ENCODE measurements at regions not wholly inside any gene's neighbourhood (a gene's known extent, or its start where the extent isn't known, plus 50 kb on each side); places are given as distances from the start of the nearest gene placed in this dataset.
A peak's percentile ranks its signal among the peaks of the same experiment; 100 is the strongest.
"Not testable (repeated sequence)": the region's sequence is repeated elsewhere in the genome, so short reads cannot be mapped to it uniquely, and the experiment has no call there.

- DNase-seq (ENCODE audit: low spot score), result no peak
These were observed 147.9 kb upstream of the FGF13 start for GRCh38 chrX:138859421-138859820.

- DNase-seq (ENCODE audit: low spot score), result no peak
These were observed 147.4 kb upstream of the FGF13 start for GRCh38 chrX:138858951-138859350.

- peak; percentile 58 for DNase-seq (ENCODE audit: low spot score)
These were observed 146.9 kb upstream of the FGF13 start for GRCh38 chrX:138858438-138858837.

GRCh38 chrX:138856881-138857604 is 145.5 kb upstream of the FGF13 start:
- DNase-seq (ENCODE audit: low spot score), result no peak

- no peak for DNase-seq (ENCODE audit: low spot score)
These were observed 142.4 kb upstream of the FGF13 start for GRCh38 chrX:138853936-138854335.

GRCh38 chrX:138849521-138849920 is 138.0 kb upstream of the FGF13 start:
- no peak for DNase-seq (ENCODE audit: low spot score)

- DNase-seq (ENCODE audit: low spot score), result no peak
These were observed 136.4 kb upstream of the FGF13 start for GRCh38 chrX:138847930-138848329.

- DNase-seq (ENCODE audit: low spot score), result peak; percentile 38
These were observed 134.3 kb upstream of the FGF13 start for GRCh38 chrX:138845786-138846185.

- DNase-seq (ENCODE audit: low spot score), result not testable (repeated sequence)
These were observed 95.9 kb upstream of the FGF13 start for GRCh38 chrX:138807400-138807799.

- DNase-seq (ENCODE audit: low spot score), result no peak
These were observed 82.7 kb upstream of the FGF13 start for GRCh38 chrX:138794246-138794645.

GRCh38 chrX:138791551-138791950 is 80.0 kb upstream of the FGF13 start:
- DNase-seq (ENCODE audit: low spot score), result no peak

GRCh38 chrX:138788771-138789170 is 77.3 kb upstream of the FGF13 start:
- no peak for DNase-seq (ENCODE audit: low spot score)

GRCh38 chrX:138778576-138778909 is 67.0 kb upstream of the FGF13 start:
- not testable (repeated sequence) for DNase-seq (ENCODE audit: low spot score)

GRCh38 chrX:138777908-138778575 is 66.5 kb upstream of the FGF13 start:
- DNase-seq (ENCODE audit: low spot score), result not testable (repeated sequence)

- DNase-seq (ENCODE audit: low spot score), result no peak
These were observed 65.7 kb upstream of the FGF13 start for GRCh38 chrX:138777230-138777629.

GRCh38 chrX:138775517-138775916 is 64.0 kb upstream of the FGF13 start:
- peak; percentile 37 for DNase-seq (ENCODE audit: low spot score)

- no peak for DNase-seq (ENCODE audit: low spot score)
These were observed 59.5 kb upstream of the FGF13 start for GRCh38 chrX:138771047-138771446.

- DNase-seq (ENCODE audit: low spot score), result no peak
These were observed 58.4 kb upstream of the FGF13 start for GRCh38 chrX:138769918-138770317.

- peak; percentile 9 for DNase-seq (ENCODE audit: low spot score)
These were observed 53.5 kb upstream of the FGF13 start for GRCh38 chrX:138765051-138765450.

GRCh38 chrX:138763761-138764160 is 52.2 kb upstream of the FGF13 start:
- no peak for DNase-seq (ENCODE audit: low spot score)

GRCh38 chrX:138761380-138761779 is 49.9 kb upstream of the FGF13 start:
- DNase-seq (ENCODE audit: low spot score), result no peak

Measured in COLO829 (cell line).